Upper lobe of left lung (tissue), 4 donors: ENCODE measurements at regions not wholly inside any gene's neighbourhood (a gene's known extent, or its start where the extent isn't known, plus 50 kb on each side); places are given as distances from the start of the nearest gene placed in this dataset.
A peak's percentile ranks its signal among the peaks of the same experiment; 100 is the strongest.

ENCODE experiments used
- CTCF ChIP-seq, 6 experiments: fragments of 450-650 bp in 4 of 6; fragments of 200-600 bp in 2 of 6; sonication (generic) in 2 of 6; IDR thresholded peaks; one replicate each; pipeline ENCODE4 v1.5.1; 2016 to 2019; ENCODE audit warnings: antibody characterized with exemption in 6 of 6
- POLR2A ChIP-seq, 4 donors: fragments of 450-650 bp; IDR thresholded peaks; one replicate each; pipeline ENCODE4 v1.5.1; 2016 to 2017; ENCODE audit warnings: antibody characterized with exemption in 4 of 4, mild to moderate bottlenecking in 2 of 4
- POLR2AphosphoS5 ChIP-seq, 2 donors: sonication (generic); formaldehyde crosslinking; IDR thresholded peaks; one replicate each; pipeline ENCODE4 v1.5.1; 2017; ENCODE audit warnings: antibody characterized with exemption in 2 of 2

- TF ChIP-seq POLR2AphosphoS5 (IDR thresholded peaks at IDR 0.05) (no peak), CTCF (IDR thresholded peaks at IDR 0.05) (peak in 2 of 6 experiments; percentile 4 to 7), POLR2A (IDR thresholded peaks at IDR 0.05) (no peak)
Measured at GRCh38 chr5:57094753-57095683, 78.8 kb upstream of the GPBP1 start.
